ENCODE measurements at regions not wholly inside any gene's neighbourhood (a gene's known extent, or its start where the extent isn't known, plus 50 kb on each side); places are given as distances from the start of the nearest gene placed in this dataset.

- H3K4me2 ChIP-seq (ENCODE audit: low read length) = no peak overlapping the region
- no peak overlapping the region for H3K9ac ChIP-seq
- H3K4me1 ChIP-seq = no peaks in the 10 kb centered on the region
- H3K4me3 ChIP-seq (ENCODE audit: low read depth, low read length) = no peak overlapping the region
- H3K79me2 ChIP-seq = no peaks in the 10 kb centered on the region
- H3K27me3 ChIP-seq (ENCODE audit: control insufficient read depth, insufficient read depth, low read length) = no peaks in the 10 kb centered on the region
- H3K27ac ChIP-seq = no peak overlapping the region
- no peaks in the 10 kb centered on the region for H3K9me3 ChIP-seq (ENCODE audit: control insufficient read depth, low read length)
- no peaks in the 10 kb centered on the region for H3K36me3 ChIP-seq (ENCODE audit: control insufficient read depth, insufficient read depth, low read length)
- TF ChIP-seq, protein P1, sequence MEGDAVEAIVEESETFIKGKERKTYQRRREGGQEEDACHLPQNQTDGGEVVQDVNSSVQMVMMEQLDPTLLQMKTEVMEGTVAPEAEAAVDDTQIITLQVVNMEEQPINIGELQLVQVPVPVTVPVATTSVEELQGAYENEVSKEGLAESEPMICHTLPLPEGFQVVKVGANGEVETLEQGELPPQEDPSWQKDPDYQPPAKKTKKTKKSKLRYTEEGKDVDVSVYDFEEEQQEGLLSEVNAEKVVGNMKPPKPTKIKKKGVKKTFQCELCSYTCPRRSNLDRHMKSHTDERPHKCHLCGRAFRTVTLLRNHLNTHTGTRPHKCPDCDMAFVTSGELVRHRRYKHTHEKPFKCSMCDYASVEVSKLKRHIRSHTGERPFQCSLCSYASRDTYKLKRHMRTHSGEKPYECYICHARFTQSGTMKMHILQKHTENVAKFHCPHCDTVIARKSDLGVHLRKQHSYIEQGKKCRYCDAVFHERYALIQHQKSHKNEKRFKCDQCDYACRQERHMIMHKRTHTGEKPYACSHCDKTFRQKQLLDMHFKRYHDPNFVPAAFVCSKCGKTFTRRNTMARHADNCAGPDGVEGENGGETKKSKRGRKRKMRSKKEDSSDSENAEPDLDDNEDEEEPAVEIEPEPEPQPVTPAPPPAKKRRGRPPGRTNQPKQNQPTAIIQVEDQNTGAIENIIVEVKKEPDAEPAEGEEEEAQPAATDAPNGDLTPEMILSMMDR (IDR thresholded peaks at IDR 0.05) = no peak
- H2AFZ ChIP-seq = no peak overlapping the region
Observed at GRCh38 chr16:79509906-79510305, 90.6 kb downstream of the MAF start.

GRCh38 chr16:79509211-79509631 lies 91.3 kb downstream of the MAF start:
- Histone ChIP-seq H3K4me2 (ENCODE audit: low read length) (no peak overlapping the region), H3K4me3 (ENCODE audit: low read depth, low read length) (no peak overlapping the region), H3K9ac (no peak overlapping the region), H3K4me1 (no peaks in the 10 kb centered on the region), H3K27me3 (ENCODE audit: control insufficient read depth, insufficient read depth, low read length) (no peaks in the 10 kb centered on the region), H3K79me2 (no peaks in the 10 kb centered on the region), H3K27ac (no peak overlapping the region), H2AFZ (no peak overlapping the region), H3K36me3 (ENCODE audit: control insufficient read depth, insufficient read depth, low read length) (no peaks in the 10 kb centered on the region), H3K9me3 (ENCODE audit: control insufficient read depth, low read length) (no peaks in the 10 kb centered on the region)
- TF ChIP-seq, protein P1 (IDR thresholded peaks at IDR 0.05) = no peak

DNA sequence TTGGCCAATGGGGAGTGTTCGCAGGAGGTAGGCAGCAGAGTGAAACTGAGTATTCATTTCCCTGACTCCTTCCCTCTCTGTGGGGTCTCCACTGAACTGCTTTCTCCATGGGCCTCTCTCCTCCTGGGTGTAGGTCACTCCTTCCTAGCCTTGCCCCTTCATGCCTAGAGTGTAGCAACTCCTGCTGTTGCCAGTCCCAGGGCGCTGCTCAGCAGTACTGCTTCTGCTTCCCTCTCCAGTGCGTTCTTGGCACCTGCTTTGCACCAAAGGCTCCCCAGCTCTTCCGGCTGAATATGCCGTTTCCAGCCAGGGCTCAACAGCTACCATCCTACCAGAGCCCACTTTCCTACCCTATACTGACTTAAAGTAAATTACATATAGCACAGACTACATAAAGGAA lies 92.2 kb downstream of the MAF start:
- Histone ChIP-seq H3K9ac (no peak overlapping the region), H2AFZ (no peak overlapping the region), H3K27me3 (ENCODE audit: control insufficient read depth, insufficient read depth, low read length) (no peaks in the 10 kb centered on the region), H3K79me2 (no peaks in the 10 kb centered on the region), H3K27ac (no peak overlapping the region), H3K4me2 (ENCODE audit: low read length) (no peak overlapping the region), H3K9me3 (ENCODE audit: control insufficient read depth, low read length) (no peaks in the 10 kb centered on the region), H3K4me1 (no peaks in the 10 kb centered on the region), H3K36me3 (ENCODE audit: control insufficient read depth, insufficient read depth, low read length) (no peaks in the 10 kb centered on the region), H3K4me3 (ENCODE audit: low read depth, low read length) (no peak overlapping the region)
- TF ChIP-seq, protein P1 (IDR thresholded peaks at IDR 0.05) = no peak

GRCh38 chr16:79505344-79505743 lies 95.2 kb downstream of the MAF start:
- H3K27me3 ChIP-seq (ENCODE audit: control insufficient read depth, insufficient read depth, low read length) = no peaks in the 10 kb centered on the region
- no peaks in the 10 kb centered on the region for H3K79me2 ChIP-seq
- H3K4me3 ChIP-seq (ENCODE audit: low read depth, low read length) = no peak overlapping the region
- H3K9me3 ChIP-seq (ENCODE audit: control insufficient read depth, low read length) = no peaks in the 10 kb centered on the region
- H3K4me1 ChIP-seq = no peaks in the 10 kb centered on the region
- TF ChIP-seq, protein P1 (IDR thresholded peaks at IDR 0.05) = no peak
- H2AFZ ChIP-seq = no peak overlapping the region
- no peaks in the 10 kb centered on the region for H3K36me3 ChIP-seq (ENCODE audit: control insufficient read depth, insufficient read depth, low read length)
- H3K4me2 ChIP-seq (ENCODE audit: low read length) = no peak overlapping the region
- H3K9ac ChIP-seq = no peak overlapping the region
- no peak overlapping the region for H3K27ac ChIP-seq

- H3K4me2 ChIP-seq (ENCODE audit: low read length) = no peak overlapping the region
- no peaks in the 10 kb centered on the region for H3K4me1 ChIP-seq
- H3K27me3 ChIP-seq (ENCODE audit: control insufficient read depth, insufficient read depth, low read length) = no peaks in the 10 kb centered on the region
- H3K36me3 ChIP-seq (ENCODE audit: control insufficient read depth, insufficient read depth, low read length) = no peaks in the 10 kb centered on the region
- TF ChIP-seq, protein P1 (IDR thresholded peaks at IDR 0.05) = no peak
- no peak overlapping the region for H3K27ac ChIP-seq
- H3K9me3 ChIP-seq (ENCODE audit: control insufficient read depth, low read length) = no peaks in the 10 kb centered on the region
- no peak overlapping the region for H3K4me3 ChIP-seq (ENCODE audit: low read depth, low read length)
- H2AFZ ChIP-seq = no peak overlapping the region
- H3K79me2 ChIP-seq = no peaks in the 10 kb centered on the region
- no peak overlapping the region for H3K9ac ChIP-seq
Observed at GRCh38 chr16:79503511-79503910, 97.0 kb downstream of the MAF start.
